ENCODE measurements at regions not wholly inside any gene's neighbourhood (a gene's known extent, or its start where the extent isn't known, plus 50 kb on each side); places are given as distances from the start of the nearest gene placed in this dataset.

DNA sequence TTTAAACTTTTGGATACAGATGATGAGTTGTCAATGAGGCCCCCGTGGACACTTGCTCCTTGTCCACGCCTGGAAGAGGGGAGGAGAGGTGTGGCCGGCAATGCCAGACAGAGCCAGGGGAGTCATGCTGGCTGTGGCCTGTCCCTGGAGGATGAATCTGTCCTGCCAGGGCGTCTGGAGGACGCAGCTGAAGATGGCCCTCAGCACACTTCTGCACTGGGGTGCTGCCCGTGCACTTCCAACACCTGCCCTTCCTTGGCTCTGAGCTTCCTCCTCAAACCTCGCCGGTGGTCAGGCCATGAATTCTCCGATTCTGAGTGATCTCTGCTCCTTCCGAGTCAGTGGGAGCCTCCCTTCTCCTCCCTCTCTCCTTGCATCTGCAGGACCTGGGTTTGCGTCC lies 56.4 kb downstream of the KCNF1 start:
- H4K8ac ChIP-seq (ENCODE audit: low read depth, low read length): no peak overlapping the region
- H3K18ac ChIP-seq (ENCODE audit: low read length): no peak overlapping the region
- no peak overlapping the region for H3K4ac ChIP-seq (ENCODE audit: low read depth, low read length)
- no peaks in the 10 kb centered on the region for H3K9me3 ChIP-seq (ENCODE audit: insufficient read depth, low read depth, low read length)
- H2BK5ac ChIP-seq (ENCODE audit: low read depth, low read length, poor library complexity): no peak overlapping the region
- no peak overlapping the region for H3K23ac ChIP-seq (ENCODE audit: low read length)
- H3K4me1 ChIP-seq (ENCODE audit: control insufficient read depth in 1 of 2, insufficient read depth in 2 of 2, low read length in 2 of 2): no peaks in the 10 kb centered on the region
- DNase-seq: no peak
- H4K12ac ChIP-seq (ENCODE audit: low read depth, low read length): no peak overlapping the region
- no peaks in the 10 kb centered on the region for H3K27me3 ChIP-seq (ENCODE audit: insufficient read depth, low read length)
- H2AK5ac ChIP-seq (ENCODE audit: low read length): no peak overlapping the region
- H3K27ac ChIP-seq (ENCODE audit: low read depth, low read length): no peak overlapping the region
- H3K36me3 ChIP-seq (ENCODE audit: control insufficient read depth in 1 of 2, insufficient read depth in 2 of 2, low read length in 2 of 2): no peaks in the 10 kb centered on the region
- H4K91ac ChIP-seq (ENCODE audit: low read depth, low read length): no peak overlapping the region
- H3K14ac ChIP-seq (ENCODE audit: low read length): no peak overlapping the region
- no peaks in the 10 kb centered on the region for H3K79me1 ChIP-seq (ENCODE audit: low read length)
- H3K79me2 ChIP-seq (ENCODE audit: control insufficient read depth, insufficient read depth, low read length, poor library complexity): no peaks in the 10 kb centered on the region
- H2AFZ ChIP-seq (ENCODE audit: insufficient read depth, low read length, poor library complexity): no peak overlapping the region
- no peak overlapping the region for H2BK12ac ChIP-seq (ENCODE audit: low read length)
- no peak overlapping the region for H3K4me2 ChIP-seq (ENCODE audit: low read length)
- no peak overlapping the region for H3K9ac ChIP-seq (ENCODE audit: low read length)
- no peak overlapping the region for H3K4me3 ChIP-seq (ENCODE audit: low read depth, low read length)
- WGBS (ENCODE audit: extremely low coverage, insufficient coverage, insufficient read length): no CpG with 5 or more reads among the region's 11 CpGs
- no peak overlapping the region for H2BK120ac ChIP-seq (ENCODE audit: insufficient read depth, low read length, poor library complexity)

DNA sequence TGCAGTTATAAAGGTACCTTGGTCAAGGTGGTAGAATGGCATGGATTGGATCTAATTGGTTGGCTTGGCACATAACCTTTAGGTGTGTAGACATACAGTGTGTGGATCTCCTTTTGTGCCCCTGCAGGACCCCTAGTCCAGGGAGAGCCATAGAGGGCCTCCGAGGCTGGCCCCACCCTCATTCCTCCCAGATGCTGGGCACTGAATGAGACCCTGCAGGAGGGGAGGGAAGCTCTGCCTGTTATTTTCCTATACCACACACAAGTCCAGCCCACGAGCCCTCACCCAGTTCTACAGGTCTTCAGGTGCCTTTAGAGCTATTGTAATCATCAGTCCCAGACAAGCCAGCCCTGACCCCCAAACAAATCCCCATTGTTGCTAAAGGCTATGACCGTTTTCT lies 58.9 kb downstream of the KCNF1 start:
- no peaks in the 10 kb centered on the region for H3K79me1 ChIP-seq (ENCODE audit: low read length)
- WGBS (ENCODE audit: extremely low coverage, insufficient coverage, insufficient read length): no CpG with 5 or more reads among the region's 3 CpGs
- no peak overlapping the region for H3K14ac ChIP-seq (ENCODE audit: low read length)
- H2BK12ac ChIP-seq (ENCODE audit: low read length): no peak overlapping the region
- no peak overlapping the region for H4K12ac ChIP-seq (ENCODE audit: low read depth, low read length)
- no peak for DNase-seq
- no peak overlapping the region for H3K23ac ChIP-seq (ENCODE audit: low read length)
- no peak overlapping the region for H4K8ac ChIP-seq (ENCODE audit: low read depth, low read length)
- no peaks in the 10 kb centered on the region for H3K27me3 ChIP-seq (ENCODE audit: insufficient read depth, low read length)
- H3K36me3 ChIP-seq (ENCODE audit: control insufficient read depth in 1 of 2, insufficient read depth in 2 of 2, low read length in 2 of 2): no peaks in the 10 kb centered on the region
- H3K4me1 ChIP-seq (ENCODE audit: control insufficient read depth in 1 of 2, insufficient read depth in 2 of 2, low read length in 2 of 2): no peaks in the 10 kb centered on the region
- no peak overlapping the region for H3K27ac ChIP-seq (ENCODE audit: low read depth, low read length)
- H3K9ac ChIP-seq (ENCODE audit: low read length): no peak overlapping the region
- no peak overlapping the region for H2AK5ac ChIP-seq (ENCODE audit: low read length)
- no peak overlapping the region for H3K4ac ChIP-seq (ENCODE audit: low read depth, low read length)
- H3K9me3 ChIP-seq (ENCODE audit: insufficient read depth, low read depth, low read length): no peaks in the 10 kb centered on the region
- H2BK5ac ChIP-seq (ENCODE audit: low read depth, low read length, poor library complexity): no peak overlapping the region
- no peak overlapping the region for H2AFZ ChIP-seq (ENCODE audit: insufficient read depth, low read length, poor library complexity)
- H4K91ac ChIP-seq (ENCODE audit: low read depth, low read length): no peak overlapping the region
- no peak overlapping the region for H3K4me2 ChIP-seq (ENCODE audit: low read length)
- no peak overlapping the region for H2BK120ac ChIP-seq (ENCODE audit: insufficient read depth, low read length, poor library complexity)
- H3K79me2 ChIP-seq (ENCODE audit: control insufficient read depth, insufficient read depth, low read length, poor library complexity): no peaks in the 10 kb centered on the region
- H3K4me3 ChIP-seq (ENCODE audit: low read depth, low read length): no peak overlapping the region
- H3K18ac ChIP-seq (ENCODE audit: low read length): no peak overlapping the region

DNA sequence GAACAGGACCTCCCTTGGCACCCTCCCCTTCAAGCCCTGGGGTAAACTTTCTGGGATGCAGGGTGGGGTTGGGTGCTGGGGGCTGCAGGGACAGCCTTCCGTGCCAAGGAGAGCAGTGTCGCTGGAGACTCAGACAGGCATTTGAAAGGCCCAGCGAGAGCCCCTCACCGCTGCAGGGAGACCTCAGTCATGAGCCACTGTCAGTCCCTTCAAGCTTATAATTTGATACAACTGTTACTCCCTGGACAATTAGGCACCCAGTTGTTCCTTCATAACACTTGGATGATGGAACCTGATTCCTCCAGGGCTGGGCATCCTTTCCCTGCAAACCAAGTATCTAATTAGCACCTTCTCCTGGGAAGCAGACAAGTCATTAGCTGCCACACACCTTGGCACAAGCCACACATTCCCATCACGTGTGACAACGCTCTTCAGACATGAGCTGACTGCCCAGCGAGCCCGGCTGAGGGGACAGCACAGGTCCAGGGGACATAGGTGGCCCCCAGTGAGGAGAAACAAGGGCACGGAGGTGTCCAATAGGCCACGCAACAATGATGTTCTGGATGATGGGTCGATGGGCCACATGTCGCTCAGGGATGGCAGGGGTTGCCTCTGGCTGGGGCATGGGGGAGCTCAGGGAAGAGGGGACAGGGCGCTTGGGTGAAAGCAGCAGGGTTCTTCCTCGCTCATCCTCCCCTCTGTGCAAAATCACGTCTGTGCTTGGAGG lies 59.6 kb downstream of the KCNF1 start:
- Histone ChIP-seq H4K12ac (ENCODE audit: low read depth, low read length) (no peak overlapping the region), H3K27ac (ENCODE audit: low read depth, low read length) (no peak overlapping the region), H3K9me3 (ENCODE audit: insufficient read depth, low read depth, low read length) (no peaks in the 10 kb centered on the region), H2BK12ac (ENCODE audit: low read length) (no peak overlapping the region), H2AFZ (ENCODE audit: insufficient read depth, low read length, poor library complexity) (no peak overlapping the region), H3K23ac (ENCODE audit: low read length) (no peak overlapping the region), H3K18ac (ENCODE audit: low read length) (no peak overlapping the region), H3K36me3 (ENCODE audit: control insufficient read depth in 1 of 2, insufficient read depth in 2 of 2, low read length in 2 of 2) (no peaks in the 10 kb centered on the region), H3K9ac (ENCODE audit: low read length) (no peak overlapping the region), H2AK5ac (ENCODE audit: low read length) (no peak overlapping the region), H3K27me3 (ENCODE audit: insufficient read depth, low read length) (no peaks in the 10 kb centered on the region), H4K91ac (ENCODE audit: low read depth, low read length) (no peak overlapping the region), H3K4me3 (ENCODE audit: low read depth, low read length) (no peak overlapping the region), H3K4me2 (ENCODE audit: low read length) (no peak overlapping the region), H3K4ac (ENCODE audit: low read depth, low read length) (no peak overlapping the region), H2BK120ac (ENCODE audit: insufficient read depth, low read length, poor library complexity) (no peak overlapping the region), H3K4me1 (ENCODE audit: control insufficient read depth in 1 of 2, insufficient read depth in 2 of 2, low read length in 2 of 2) (no peaks in the 10 kb centered on the region), H3K79me2 (ENCODE audit: control insufficient read depth, insufficient read depth, low read length, poor library complexity) (no peaks in the 10 kb centered on the region), H2BK5ac (ENCODE audit: low read depth, low read length, poor library complexity) (no peak overlapping the region), H3K14ac (ENCODE audit: low read length) (no peak overlapping the region), H3K79me1 (ENCODE audit: low read length) (no peaks in the 10 kb centered on the region), H4K8ac (ENCODE audit: low read depth, low read length) (no peak overlapping the region)
- no CpG with 5 or more reads among the region's 15 CpGs for WGBS (ENCODE audit: extremely low coverage, insufficient coverage, insufficient read length)
- DNase-seq: no peak

DNA sequence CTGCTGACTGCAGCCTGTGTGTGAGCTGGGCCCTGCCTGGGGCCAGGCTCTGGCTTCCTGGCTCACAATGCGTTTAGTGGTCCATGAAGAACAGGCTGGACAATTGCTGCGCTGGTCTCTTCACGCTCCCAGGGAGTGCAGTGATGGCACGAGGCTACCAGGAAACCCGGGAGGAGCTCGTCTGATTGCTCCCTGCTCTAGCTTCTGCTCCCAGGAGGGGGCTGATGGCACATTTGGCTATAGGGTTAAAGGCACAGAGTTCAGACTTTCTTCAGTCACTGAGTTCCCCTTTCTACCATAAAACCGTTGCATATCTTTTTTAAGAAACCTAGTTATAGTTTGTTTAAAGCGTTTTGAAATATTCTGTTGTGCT lies 60.1 kb downstream of the KCNF1 start:
- H3K36me3 ChIP-seq (ENCODE audit: control insufficient read depth in 1 of 2, insufficient read depth in 2 of 2, low read length in 2 of 2): no peaks in the 10 kb centered on the region
- no peak for DNase-seq

More for the DNA sequence above, 60.1 kb downstream of the KCNF1 start:
- H3K9ac ChIP-seq (ENCODE audit: low read length): no peak overlapping the region
- H4K12ac ChIP-seq (ENCODE audit: low read depth, low read length): no peak overlapping the region
- H2AFZ ChIP-seq (ENCODE audit: insufficient read depth, low read length, poor library complexity): no peak overlapping the region
- H2BK5ac ChIP-seq (ENCODE audit: low read depth, low read length, poor library complexity): no peak overlapping the region
- no peak overlapping the region for H3K4me3 ChIP-seq (ENCODE audit: low read depth, low read length)
- H3K9me3 ChIP-seq (ENCODE audit: insufficient read depth, low read depth, low read length): no peaks in the 10 kb centered on the region
- H3K14ac ChIP-seq (ENCODE audit: low read length): no peak overlapping the region
- no peaks in the 10 kb centered on the region for H3K4me1 ChIP-seq (ENCODE audit: control insufficient read depth in 1 of 2, insufficient read depth in 2 of 2, low read length in 2 of 2)
- no peak overlapping the region for H3K4ac ChIP-seq (ENCODE audit: low read depth, low read length)
- no peaks in the 10 kb centered on the region for H3K79me2 ChIP-seq (ENCODE audit: control insufficient read depth, insufficient read depth, low read length, poor library complexity)
- H3K18ac ChIP-seq (ENCODE audit: low read length): no peak overlapping the region
- H4K91ac ChIP-seq (ENCODE audit: low read depth, low read length): no peak overlapping the region
- H4K8ac ChIP-seq (ENCODE audit: low read depth, low read length): no peak overlapping the region
- no peak overlapping the region for H3K23ac ChIP-seq (ENCODE audit: low read length)
- WGBS (ENCODE audit: extremely low coverage, insufficient coverage, insufficient read length): no CpG with 5 or more reads among the region's 8 CpGs
- H2BK12ac ChIP-seq (ENCODE audit: low read length): no peak overlapping the region
- no peaks in the 10 kb centered on the region for H3K27me3 ChIP-seq (ENCODE audit: insufficient read depth, low read length)
- no peaks in the 10 kb centered on the region for H3K79me1 ChIP-seq (ENCODE audit: low read length)
- no peak overlapping the region for H3K4me2 ChIP-seq (ENCODE audit: low read length)
- H3K27ac ChIP-seq (ENCODE audit: low read depth, low read length): no peak overlapping the region
- H2BK120ac ChIP-seq (ENCODE audit: insufficient read depth, low read length, poor library complexity): no peak overlapping the region
- H2AK5ac ChIP-seq (ENCODE audit: low read length): no peak overlapping the region

Data from trophoblast cell (in vitro differentiated cells and primary cell).